Astrocyte (in vitro differentiated cells and primary cell): ENCODE measurements at regions not wholly inside any gene's neighbourhood (a gene's known extent, or its start where the extent isn't known, plus 50 kb on each side); places are given as distances from the start of the nearest gene placed in this dataset.

Source experiments
- DNase-seq: peaks from one replicate; pipeline ENCODE4 v3.0.0-alpha.2; 2010; ENCODE audit warnings: low read depth
- FAIRE-seq: peaks from 2 replicates; lab custom pipeline; 2011; peaks lifted over from hg19 to GRCh38; lab: Jason Lieb, UNC
- H2AFZ ChIP-seq: 2 replicates; pipeline ENCODE4 v1.6.0; 2012; ENCODE audit warnings: low read depth, low read length, inconsistent platforms
- H3K27ac ChIP-seq: 2 replicates; pipeline ENCODE4 v1.5.1; 2011; ENCODE audit warnings: low read depth, low read length, inconsistent platforms
- H3K27me3 ChIP-seq: 2 replicates; pipeline ENCODE4 v1.6.0; 2011; ENCODE audit warnings: low read length, inconsistent platforms; ENCODE audit not compliant: insufficient read depth
- H3K36me3 ChIP-seq: 2 replicates; pipeline ENCODE4 v1.5.1; 2011; ENCODE audit warnings: low read length, inconsistent platforms; ENCODE audit not compliant: insufficient read depth
- H3K4me1 ChIP-seq: 2 replicates; pipeline ENCODE4 v1.5.1; 2011; ENCODE audit warnings: low read length, inconsistent platforms; ENCODE audit not compliant: insufficient read depth
- H3K4me2 ChIP-seq: 2 replicates; pipeline ENCODE4 v1.6.0; 2012; ENCODE audit warnings: low read length, inconsistent platforms
- H3K4me3 ChIP-seq: 2 replicates; pipeline ENCODE4 v1.5.1; 2011; ENCODE audit warnings: low read depth, mild to moderate bottlenecking, low read length, inconsistent platforms; ENCODE audit not compliant: insufficient read depth
- H3K79me2 ChIP-seq: 2 replicates; pipeline ENCODE4 v1.6.0; 2012; ENCODE audit warnings: mild to moderate bottlenecking, low read length, inconsistent platforms; ENCODE audit not compliant: insufficient read depth
- H3K9ac ChIP-seq: 2 replicates; pipeline ENCODE4 v1.6.0; 2012; ENCODE audit warnings: mild to moderate bottlenecking, low read length, inconsistent platforms
- H3K9me3 ChIP-seq: 2 replicates; pipeline ENCODE4 v1.5.1; 2012; ENCODE audit warnings: low read depth, mild to moderate bottlenecking, low read length, inconsistent platforms; ENCODE audit not compliant: insufficient read depth
- H4K20me1 ChIP-seq: 2 replicates; pipeline ENCODE4 v1.6.0; 2012; ENCODE audit warnings: low read length, inconsistent platforms; ENCODE audit not compliant: insufficient read depth
- H3K27ac Mint-ChIP-seq: one replicate; pipeline ENCODE4 v1.8.0; 2021; ENCODE audit warnings: mild to moderate bottlenecking, mixed read lengths; ENCODE audit not compliant: unreplicated experiment
- H3K27me3 Mint-ChIP-seq: one replicate; pipeline ENCODE4 v1.8.0; 2021; ENCODE audit warnings: low read depth, mixed read lengths; ENCODE audit not compliant: unreplicated experiment
- H3K36me3 Mint-ChIP-seq: one replicate; pipeline ENCODE4 v1.8.0; 2021; ENCODE audit warnings: low read depth, mixed read lengths; ENCODE audit not compliant: unreplicated experiment
- H3K4me1 Mint-ChIP-seq: one replicate; pipeline ENCODE4 v1.8.0; 2021; ENCODE audit warnings: low read depth, mixed read lengths; ENCODE audit not compliant: unreplicated experiment
- H3K4me3 Mint-ChIP-seq: one replicate; pipeline ENCODE4 v1.8.0; 2021; ENCODE audit warnings: mild to moderate bottlenecking, moderate library complexity, mixed read lengths; ENCODE audit not compliant: unreplicated experiment
- H3K9me3 Mint-ChIP-seq: one replicate; pipeline ENCODE4 v1.8.0; 2021; ENCODE audit warnings: mild to moderate bottlenecking, mixed read lengths; ENCODE audit not compliant: unreplicated experiment
- EZH2 ChIP-seq: IDR thresholded peaks from 2 replicates; pipeline ENCODE4 v1.6.1; 2012; ENCODE audit warnings: mild to moderate bottlenecking, low read length, inconsistent platforms; ENCODE audit not compliant: insufficient read depth
- TF ChIP-seq, protein P1 (sequence below): IDR thresholded peaks from 2 replicates; pipeline ENCODE4 v1.5.1; 2011; ENCODE audit warnings: low read depth, mild to moderate bottlenecking, inconsistent platforms, low read length, moderate library complexity; ENCODE audit not compliant: insufficient read depth

DNA sequence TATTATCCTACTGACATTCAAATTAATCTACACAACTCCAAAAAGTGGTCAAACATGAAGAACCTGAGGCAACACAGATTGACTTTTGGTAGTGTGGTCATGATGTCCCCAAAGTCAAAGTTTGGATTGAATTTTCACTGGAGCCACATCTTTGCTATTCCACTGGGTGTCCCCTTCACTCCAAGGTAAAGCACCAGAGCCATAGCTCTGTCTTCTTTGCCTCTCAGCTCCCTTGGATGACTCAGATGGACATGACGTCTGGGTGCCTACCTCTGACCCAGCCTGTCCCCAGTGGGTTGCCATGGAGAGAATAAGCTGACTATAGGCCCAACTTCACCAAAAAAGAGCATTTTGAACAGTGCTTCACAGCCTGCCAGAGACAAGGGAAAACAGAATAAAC is 57.4 kb upstream of the ARHGAP42 start:
- Mint-ChIP-seq H3K27me3 (no peaks in the 10 kb centered on the region), H3K4me1 (peaks cover 9% of the 10 kb centered on the region), H3K27ac (no peak overlapping the region), H3K9me3 (no peaks in the 10 kb centered on the region), H3K4me3 (no peak overlapping the region), H3K36me3 (no peaks in the 10 kb centered on the region)
- H3K79me2 ChIP-seq, result no peaks in the 10 kb centered on the region
- DNase-seq (no peak), FAIRE-seq (no peak)
- TF ChIP-seq, protein P1, sequence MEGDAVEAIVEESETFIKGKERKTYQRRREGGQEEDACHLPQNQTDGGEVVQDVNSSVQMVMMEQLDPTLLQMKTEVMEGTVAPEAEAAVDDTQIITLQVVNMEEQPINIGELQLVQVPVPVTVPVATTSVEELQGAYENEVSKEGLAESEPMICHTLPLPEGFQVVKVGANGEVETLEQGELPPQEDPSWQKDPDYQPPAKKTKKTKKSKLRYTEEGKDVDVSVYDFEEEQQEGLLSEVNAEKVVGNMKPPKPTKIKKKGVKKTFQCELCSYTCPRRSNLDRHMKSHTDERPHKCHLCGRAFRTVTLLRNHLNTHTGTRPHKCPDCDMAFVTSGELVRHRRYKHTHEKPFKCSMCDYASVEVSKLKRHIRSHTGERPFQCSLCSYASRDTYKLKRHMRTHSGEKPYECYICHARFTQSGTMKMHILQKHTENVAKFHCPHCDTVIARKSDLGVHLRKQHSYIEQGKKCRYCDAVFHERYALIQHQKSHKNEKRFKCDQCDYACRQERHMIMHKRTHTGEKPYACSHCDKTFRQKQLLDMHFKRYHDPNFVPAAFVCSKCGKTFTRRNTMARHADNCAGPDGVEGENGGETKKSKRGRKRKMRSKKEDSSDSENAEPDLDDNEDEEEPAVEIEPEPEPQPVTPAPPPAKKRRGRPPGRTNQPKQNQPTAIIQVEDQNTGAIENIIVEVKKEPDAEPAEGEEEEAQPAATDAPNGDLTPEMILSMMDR, result no peak
- TF ChIP-seq EZH2, result no peak
- H4K20me1 ChIP-seq, result no peaks in the 10 kb centered on the region
- no peaks in the 10 kb centered on the region for H3K27me3 ChIP-seq
- no peaks in the 10 kb centered on the region for H3K4me1 ChIP-seq
- H3K4me2 ChIP-seq, result no peak overlapping the region
- no peak overlapping the region for H2AFZ ChIP-seq
- H3K9me3 ChIP-seq, result no peaks in the 10 kb centered on the region
- no peak overlapping the region for H3K4me3 ChIP-seq
- H3K36me3 ChIP-seq, result no peaks in the 10 kb centered on the region
- no peak overlapping the region for H3K9ac ChIP-seq
- H3K27ac ChIP-seq, result no peak overlapping the region

- no peaks in the 10 kb centered on the region for H3K9me3 ChIP-seq
- H3K27ac ChIP-seq, result no peak overlapping the region
- H4K20me1 ChIP-seq, result no peaks in the 10 kb centered on the region
- H3K27me3 Mint-ChIP-seq, result no peaks in the 10 kb centered on the region
- peaks cover 11% of the 10 kb centered on the region for H3K4me1 Mint-ChIP-seq
- no peak overlapping the region for H3K4me3 ChIP-seq
- H3K9ac ChIP-seq, result no peak overlapping the region
- H3K27me3 ChIP-seq, result no peaks in the 10 kb centered on the region
- TF ChIP-seq, protein P1, result no peak
- no peak for TF ChIP-seq EZH2
- H3K27ac Mint-ChIP-seq, result no peak overlapping the region
- H3K79me2 ChIP-seq, result no peaks in the 10 kb centered on the region
- H3K9me3 Mint-ChIP-seq, result no peaks in the 10 kb centered on the region
- H3K36me3 Mint-ChIP-seq, result no peaks in the 10 kb centered on the region
- no peak overlapping the region for H3K4me3 Mint-ChIP-seq
- H3K4me2 ChIP-seq, result no peak overlapping the region
- DNase-seq (peak; percentile 11), FAIRE-seq (no peak)
- no peaks in the 10 kb centered on the region for H3K4me1 ChIP-seq
- H2AFZ ChIP-seq, result no peak overlapping the region
- H3K36me3 ChIP-seq, result no peaks in the 10 kb centered on the region
These were observed 56.2 kb upstream of the ARHGAP42 start for GRCh38 chr11:100630898-100631297.

DNA sequence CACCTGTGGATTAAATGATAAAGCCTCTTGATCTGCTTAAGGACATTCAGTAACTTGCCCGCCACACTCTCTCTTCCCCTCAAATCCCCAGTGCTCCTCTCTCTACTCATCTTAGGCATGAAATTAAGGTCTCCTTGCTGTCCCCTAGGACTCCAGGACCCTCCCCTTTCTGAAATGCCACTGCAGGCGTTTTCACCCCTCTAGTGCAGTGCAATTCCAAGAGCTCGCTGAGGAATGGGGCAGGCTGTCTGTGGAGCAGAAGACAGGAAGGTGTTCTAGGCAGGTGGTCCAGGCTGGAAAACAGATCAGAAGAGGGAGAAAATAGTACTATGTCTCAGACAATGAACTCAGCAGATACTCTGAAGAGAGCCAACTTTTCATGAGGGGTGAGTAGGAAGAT is 55.8 kb upstream of the ARHGAP42 start:
- Histone ChIP-seq H3K27ac (no peak overlapping the region), H3K4me1 (no peaks in the 10 kb centered on the region), H3K27me3 (no peaks in the 10 kb centered on the region), H3K4me2 (no peak overlapping the region), H3K9me3 (no peaks in the 10 kb centered on the region), H3K36me3 (no peaks in the 10 kb centered on the region), H3K4me3 (no peak overlapping the region), H3K9ac (no peak overlapping the region), H4K20me1 (no peaks in the 10 kb centered on the region), H2AFZ (no peak overlapping the region), H3K79me2 (no peaks in the 10 kb centered on the region)
- Mint-ChIP-seq H3K9me3 (no peaks in the 10 kb centered on the region), H3K4me1 (peaks cover 11% of the 10 kb centered on the region), H3K27ac (no peak overlapping the region), H3K27me3 (no peaks in the 10 kb centered on the region), H3K36me3 (no peaks in the 10 kb centered on the region), H3K4me3 (no peak overlapping the region)
- no peak for DNase-seq
- FAIRE-seq, result no peak
- no peak for TF ChIP-seq EZH2
- TF ChIP-seq, protein P1, result no peak
